A673 (cell line): ENCODE measurements at regions not wholly inside any gene's neighbourhood (a gene's known extent, or its start where the extent isn't known, plus 50 kb on each side); places are given as distances from the start of the nearest gene placed in this dataset.

Experiments used
- BruUV-seq: library from RNA; stranded (reverse); fragments of 400-500 nt; replicated peaks from 2 replicates; lab custom pipeline; 2021; lab: Mats Ljungman, UMichigan
- CTCF ChIA-PET: fragments of 300-600 bp; sonication (Branson Sonifier 250); formaldehyde crosslinking; loops from one replicate; lab custom pipeline; 2022; ENCODE audit warnings: antibody characterized with exemption; lab: Charles Lee
- POLR2A ChIA-PET: fragments of 300-600 bp; sonication (Branson Sonifier 250); formaldehyde crosslinking; loops from one replicate; lab custom pipeline; 2022; ENCODE audit warnings: antibody characterized with exemption; ENCODE audit not compliant: low non-redundant PET; lab: Charles Lee
- DNase-seq: peaks from one replicate; pipeline ENCODE4 v3.0.0-alpha.2; 2015; ENCODE audit warnings: low spot score
- H3K27ac ChIP-seq: fragments of 200-600 bp; sonication (generic); 2 replicates; pipeline ENCODE4 v1.5.1; 2016; ENCODE audit warnings: mixed run types, low read depth, mild to moderate bottlenecking, mixed read lengths, antibody characterized with exemption, low read length; ENCODE audit not compliant: poor library complexity, severe bottlenecking
- H3K27me3 ChIP-seq: fragments of 200-600 bp; sonication (generic); replicated peaks from 2 replicates; pipeline ENCODE4 v1.6.1; 2017; ENCODE audit warnings: mixed run types, low read depth, mild to moderate bottlenecking, mixed read lengths, antibody characterized with exemption, low read length; ENCODE audit not compliant: insufficient read depth, poor library complexity
- H3K36me3 ChIP-seq: fragments of 200-600 bp; sonication (generic); 2 replicates; pipeline ENCODE4 v1.6.1; 2016; ENCODE audit warnings: mixed run types, mild to moderate bottlenecking, mixed read lengths, antibody characterized with exemption, low read length; ENCODE audit not compliant: insufficient read depth, poor library complexity, severe bottlenecking
- H3K4me1 ChIP-seq: fragments of 200-600 bp; sonication (generic); 2 replicates; pipeline ENCODE4 v1.6.1; 2017; ENCODE audit warnings: mixed run types, mild to moderate bottlenecking, mixed read lengths, antibody characterized with exemption, low read length; ENCODE audit not compliant: insufficient read depth, poor library complexity, severe bottlenecking
- H3K4me3 ChIP-seq: fragments of 200-600 bp; sonication (generic); 2 replicates; pipeline ENCODE4 v1.5.1; 2016; ENCODE audit warnings: low read depth, mixed run types, mild to moderate bottlenecking, mixed read lengths, low read length; ENCODE audit not compliant: poor library complexity, severe bottlenecking
- H3K9me3 ChIP-seq: fragments of 200-600 bp; sonication (generic); 2 replicates; pipeline ENCODE4 v1.6.1; 2016; ENCODE audit warnings: mixed run types, low read depth, mild to moderate bottlenecking, mixed read lengths, antibody characterized with exemption, low read length; ENCODE audit not compliant: poor library complexity, severe bottlenecking
- CTCF ChIP-seq: fragments of 300-800, 200-600 bp; sonication (generic); conservative IDR thresholded peaks from 2 replicates; pipeline ENCODE4 v1.5.1; 2017; ENCODE audit warnings: low read depth, mild to moderate bottlenecking, antibody characterized with exemption, low read length, moderate library complexity, mixed read lengths
- EZH2 ChIP-seq: fragments of 200-600 bp; sonication (generic); IDR thresholded peaks from 2 replicates; pipeline ENCODE4 v1.6.1; 2017; ENCODE audit warnings: borderline replicate concordance, low read depth, mild to moderate bottlenecking, mixed read lengths, antibody characterized with exemption, low read length; ENCODE audit not compliant: poor library complexity, severe bottlenecking
- intact Hi-C: fragments of 100-400 bp; cut with micrococcal nuclease; formaldehyde crosslinking; loops from one replicate; pipeline ENCODE4 v1.10.0; 2022; ENCODE audit not compliant: unreplicated experiment

GRCh38 chr20:53718142-53719021, 124.7 kb upstream of the ZNF217 start:
- Histone ChIP-seq H3K4me3 (no peak overlapping the region), H3K4me1 (peaks cover 5% of the 10 kb centered on the region), H3K27me3 (no peaks in the 10 kb centered on the region), H3K27ac (no peak overlapping the region), H3K9me3 (no peaks in the 10 kb centered on the region), H3K36me3 (no peaks in the 10 kb centered on the region)
- DNase-seq = no peak
- CTCF ChIA-PET = no interaction called here
- no TSS peak for BruUV-seq
- POLR2A ChIA-PET = interaction anchor here (0.6 kb wide), 1 partner anchor 611 kb away, joined by 3 read pairs; no protein-coding TSS in a partner anchor
- intact Hi-C loops = no loop called here
- TF ChIP-seq CTCF (no peak), EZH2 (no peak)

GRCh38 chr20:53716395-53716794, 122.8 kb upstream of the ZNF217 start:
- peaks cover 5% of the 10 kb centered on the region for H3K4me1 ChIP-seq
- ChIA-PET POLR2A (no interaction called here), CTCF (no interaction called here)
- BruUV-seq = no TSS peak
- H3K36me3 ChIP-seq = no peaks in the 10 kb centered on the region
- no peaks in the 10 kb centered on the region for H3K9me3 ChIP-seq
- no peak for DNase-seq
- intact Hi-C loops = no loop called here
- no peak overlapping the region for H3K4me3 ChIP-seq
- H3K27me3 ChIP-seq = no peaks in the 10 kb centered on the region
- TF ChIP-seq CTCF (no peak), EZH2 (no peak)
- H3K27ac ChIP-seq = no peak overlapping the region

GRCh38 chr20:53714524-53714923, 120.9 kb upstream of the ZNF217 start:
- no TSS peak for BruUV-seq
- Histone ChIP-seq H3K9me3 (no peaks in the 10 kb centered on the region), H3K27me3 (no peaks in the 10 kb centered on the region), H3K36me3 (no peaks in the 10 kb centered on the region), H3K27ac (no peak overlapping the region), H3K4me1 (no peaks in the 10 kb centered on the region), H3K4me3 (no peak overlapping the region)
- intact Hi-C loops = no loop called here
- ChIA-PET CTCF (no interaction called here), POLR2A (no interaction called here)
- DNase-seq = no peak
- TF ChIP-seq CTCF = no peak
- no peak for TF ChIP-seq EZH2
